ENCODE measurements at regions not wholly inside any gene's neighbourhood (a gene's known extent, or its start where the extent isn't known, plus 50 kb on each side); places are given as distances from the start of the nearest gene placed in this dataset.

DNA sequence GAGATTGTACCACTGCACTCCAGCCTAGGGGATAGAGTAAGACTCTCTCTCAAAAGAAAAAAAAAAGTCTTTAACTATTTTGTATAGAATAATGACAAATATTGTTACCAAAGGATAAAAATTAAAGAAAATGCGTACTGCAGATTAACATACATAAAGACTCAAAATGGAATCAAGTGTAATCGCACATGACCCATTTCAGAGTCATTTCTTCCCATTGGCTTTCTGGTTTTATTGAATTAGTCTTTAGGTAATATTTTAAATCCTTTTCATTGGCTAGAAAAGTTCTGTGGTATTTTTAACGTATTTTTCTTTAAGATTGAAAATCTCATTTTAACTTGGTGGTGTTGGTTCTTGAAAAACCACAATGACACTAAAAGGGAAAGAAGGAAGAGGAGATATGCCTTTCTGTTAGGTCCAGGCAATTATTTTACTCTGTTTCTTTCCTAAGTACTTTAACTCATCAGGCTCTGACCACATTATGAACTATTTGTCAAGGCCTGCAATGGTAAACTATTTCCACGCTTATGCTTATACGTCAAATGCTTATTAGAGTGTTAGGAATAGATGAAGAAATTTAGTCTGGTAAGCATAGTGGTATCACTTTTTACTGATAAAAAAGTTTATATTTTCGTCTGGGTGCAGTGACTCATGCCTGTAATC, 52.3 kb downstream of the PLEKHG1 start:
- DNase-seq (ENCODE audit: low read depth) = no peak

DNA sequence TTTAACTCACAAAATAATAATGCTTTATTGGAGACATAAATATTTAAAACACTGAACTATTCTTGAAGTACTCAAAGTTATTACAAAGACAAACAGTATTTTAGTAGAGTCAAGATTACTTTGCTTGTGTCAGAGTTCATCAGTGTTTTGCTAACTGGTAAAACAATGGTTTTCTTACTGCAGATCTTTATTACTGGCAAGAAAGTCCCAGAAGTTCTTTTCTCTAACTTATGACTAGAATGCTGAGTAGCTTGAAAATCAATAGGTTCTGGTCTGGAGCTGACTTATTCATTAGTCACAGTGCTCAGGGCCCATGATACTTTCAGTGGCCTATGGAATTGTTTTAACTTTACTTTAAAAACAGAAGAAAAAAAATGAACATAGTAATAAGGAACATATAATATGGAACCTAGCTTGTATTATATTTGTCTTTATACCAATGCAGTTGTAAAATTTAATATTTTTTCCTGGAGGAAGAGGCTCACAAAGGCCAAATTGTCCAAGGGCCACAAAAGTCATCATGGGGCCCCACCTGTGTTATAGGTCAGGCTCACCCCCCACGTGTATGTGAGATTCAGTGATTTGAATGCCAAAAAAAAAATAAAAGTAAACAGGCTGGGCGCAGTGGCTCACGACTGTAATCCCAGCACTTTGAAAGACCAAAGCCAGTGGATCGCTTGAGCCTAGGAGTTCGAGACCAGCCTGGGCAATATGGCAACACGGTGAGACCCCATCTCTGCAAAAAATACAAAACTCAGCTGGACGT, 53.3 kb downstream of the PLEKHG1 start:
- no peak for DNase-seq (ENCODE audit: low read depth)

DNA sequence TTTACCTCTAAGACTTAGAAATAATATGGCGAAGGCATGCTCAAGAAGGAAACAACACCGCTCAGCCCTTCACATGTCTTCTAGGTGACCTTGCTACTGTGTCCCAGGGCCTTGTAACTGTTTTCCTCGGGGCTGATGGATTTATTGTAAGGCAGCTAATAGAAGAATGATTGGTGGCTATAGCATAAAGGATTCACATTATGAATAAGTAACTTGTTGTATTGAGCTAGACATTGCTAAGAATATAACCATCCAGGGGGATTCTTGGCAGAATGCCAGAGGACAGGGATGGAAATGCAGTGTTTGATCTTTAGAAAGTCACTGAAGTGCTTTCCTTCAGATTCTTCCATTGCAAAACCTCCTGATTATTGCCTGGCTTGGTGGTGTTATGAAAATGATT, 54.9 kb downstream of the PLEKHG1 start:
- no peak for DNase-seq (ENCODE audit: low read depth)

DNA sequence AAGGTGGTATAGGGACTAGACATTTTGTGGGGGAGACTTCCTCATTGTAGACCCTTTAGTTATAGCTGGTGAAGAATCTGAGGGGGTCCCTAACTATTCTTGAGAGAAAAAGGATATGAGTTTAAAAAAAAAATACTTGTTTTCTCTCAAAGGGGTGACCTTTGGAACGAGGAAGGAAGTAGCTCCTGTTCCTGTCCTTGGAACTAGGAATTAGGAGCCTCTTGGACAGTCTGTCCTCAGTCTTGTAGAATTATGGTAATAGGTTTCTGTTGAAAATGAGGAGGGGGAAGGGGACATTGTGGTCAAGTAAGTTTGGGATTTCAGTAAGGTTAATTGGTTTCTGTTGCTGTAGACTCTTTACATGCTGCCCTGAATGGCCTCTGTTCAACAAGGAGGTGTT, 56.5 kb downstream of the PLEKHG1 start:
- DNase-seq (ENCODE audit: low read depth) = no peak

DNA sequence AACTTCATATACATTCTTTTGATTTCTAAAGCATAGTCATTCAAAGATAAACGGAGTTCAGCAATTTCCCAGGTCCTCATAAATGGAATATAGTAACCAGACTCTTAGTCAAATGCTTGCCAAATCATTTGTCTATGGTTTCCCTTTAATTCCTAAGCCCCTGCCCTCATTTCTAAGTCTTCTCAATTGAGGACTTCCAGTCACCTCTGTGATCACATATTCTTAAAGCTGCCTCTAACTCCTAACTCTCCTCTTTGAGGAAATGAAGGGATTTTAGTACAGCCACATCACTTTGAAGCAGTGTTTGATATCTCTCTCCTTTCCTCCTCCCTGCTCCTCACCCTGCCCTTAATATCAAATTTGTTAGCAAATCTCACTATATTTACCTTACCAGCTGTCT, 58.7 kb downstream of the PLEKHG1 start:
- no peak for DNase-seq (ENCODE audit: low read depth)

DNA sequence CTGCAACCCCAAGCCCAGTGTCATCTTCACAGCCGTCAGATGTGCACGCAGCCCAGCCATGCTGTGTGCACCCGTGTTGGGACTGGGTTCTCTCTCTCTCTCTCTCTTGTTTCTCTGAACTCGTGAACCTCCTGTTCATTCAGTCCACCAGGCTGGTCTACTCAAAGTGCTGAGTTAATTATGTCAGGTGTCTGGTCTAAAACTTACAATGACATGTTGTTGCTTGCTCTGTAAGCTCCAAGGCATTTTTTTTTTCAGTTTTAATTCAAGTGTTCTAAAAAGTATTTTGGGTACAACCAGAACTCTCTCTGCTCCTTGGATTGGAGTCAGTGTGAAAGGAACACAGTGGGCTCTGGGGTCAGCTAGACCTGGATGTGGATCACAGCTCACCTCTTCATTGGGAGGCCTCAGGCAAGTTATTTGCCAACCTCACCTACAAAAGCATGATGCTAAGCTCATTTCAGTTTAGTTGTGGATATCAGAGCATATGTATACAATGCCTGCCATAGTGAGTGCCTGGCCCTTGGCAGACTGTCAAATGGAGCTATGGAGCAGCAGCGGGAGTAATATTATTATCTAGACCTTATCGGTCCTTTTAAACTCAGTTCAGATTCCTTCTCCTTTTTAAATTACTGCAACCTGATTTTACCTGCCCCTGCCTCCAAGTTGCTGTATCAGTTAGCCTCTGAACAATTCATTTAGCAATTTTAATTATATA, 59.5 kb downstream of the PLEKHG1 start:
- no peak for DNase-seq (ENCODE audit: low read depth)

DNA sequence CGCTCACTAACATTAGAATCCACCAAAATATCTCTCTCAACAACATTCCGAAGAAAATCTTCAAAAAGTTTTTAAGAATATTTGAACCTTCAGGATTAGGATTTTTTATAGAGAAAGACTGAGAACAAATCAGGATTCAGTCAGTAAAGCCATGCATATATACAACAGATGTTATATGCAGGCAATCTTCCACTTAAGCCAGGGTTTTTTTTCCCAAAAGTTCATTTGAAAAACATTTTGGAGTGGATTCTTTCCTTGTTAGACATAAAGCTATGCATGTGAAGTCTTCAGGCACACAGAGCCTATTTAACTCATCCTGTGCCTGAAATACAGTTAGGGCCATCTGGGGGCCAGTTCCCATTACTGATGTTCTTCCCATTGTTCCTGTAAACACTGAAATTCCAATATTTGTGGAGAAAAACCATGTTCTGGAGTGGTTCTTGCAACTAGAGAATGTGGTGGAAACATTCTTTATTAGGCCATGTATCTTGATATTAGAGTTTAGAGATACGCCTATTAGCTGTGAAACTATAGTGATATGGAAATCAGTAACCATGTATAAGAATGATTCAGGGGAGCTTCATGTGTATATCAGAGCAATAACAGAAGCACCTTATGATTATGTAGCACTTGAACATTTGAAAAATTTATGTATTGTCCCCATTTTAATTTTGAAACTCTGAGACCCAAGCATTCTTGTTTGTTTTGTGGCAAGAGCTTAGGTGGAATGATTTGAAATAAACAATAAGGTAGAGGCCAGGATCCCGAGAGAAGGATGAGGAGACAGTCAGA, 61.7 kb downstream of the PLEKHG1 start:
- DNase-seq (ENCODE audit: low read depth) = no peak

DNA sequence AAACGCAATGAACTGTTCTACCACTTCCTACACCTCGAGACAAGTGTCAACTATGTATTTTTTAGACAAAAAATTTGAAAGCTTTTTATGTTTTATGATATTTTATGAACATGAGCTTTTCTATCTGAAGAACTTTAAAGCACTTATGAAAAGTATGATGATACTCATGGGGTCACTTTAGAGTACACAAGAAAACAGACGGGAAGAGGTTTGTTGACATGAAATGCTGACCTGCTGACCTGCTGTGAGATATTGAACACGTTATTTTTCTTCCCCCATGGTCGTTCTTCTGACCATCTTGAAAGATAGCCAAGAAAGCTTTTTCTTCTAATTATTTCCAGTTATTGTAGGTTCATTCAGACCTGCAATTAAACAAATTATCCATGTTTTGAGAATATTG, 63.1 kb downstream of the PLEKHG1 start:
- no peak for DNase-seq (ENCODE audit: low read depth)

DNA sequence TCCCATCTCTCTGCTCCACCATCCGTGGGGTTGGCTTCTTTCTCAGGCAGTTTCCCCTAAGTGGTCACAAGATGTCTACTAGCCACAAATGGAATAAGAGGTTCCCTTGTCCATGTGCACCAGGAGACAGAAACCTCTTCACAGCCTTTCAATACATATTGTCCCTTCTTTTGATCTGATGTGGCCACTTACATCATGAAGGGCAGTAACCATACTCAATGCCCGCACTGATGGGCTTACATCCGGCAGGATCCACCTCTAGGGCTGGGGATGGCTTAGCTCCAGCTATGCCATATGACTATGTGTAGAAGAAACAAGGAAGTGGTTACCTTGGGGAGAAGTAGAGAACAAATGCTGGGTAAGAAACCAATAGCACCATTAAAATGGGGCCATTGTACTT, 64.4 kb downstream of the PLEKHG1 start:
- DNase-seq (ENCODE audit: low read depth) = no peak

DNA sequence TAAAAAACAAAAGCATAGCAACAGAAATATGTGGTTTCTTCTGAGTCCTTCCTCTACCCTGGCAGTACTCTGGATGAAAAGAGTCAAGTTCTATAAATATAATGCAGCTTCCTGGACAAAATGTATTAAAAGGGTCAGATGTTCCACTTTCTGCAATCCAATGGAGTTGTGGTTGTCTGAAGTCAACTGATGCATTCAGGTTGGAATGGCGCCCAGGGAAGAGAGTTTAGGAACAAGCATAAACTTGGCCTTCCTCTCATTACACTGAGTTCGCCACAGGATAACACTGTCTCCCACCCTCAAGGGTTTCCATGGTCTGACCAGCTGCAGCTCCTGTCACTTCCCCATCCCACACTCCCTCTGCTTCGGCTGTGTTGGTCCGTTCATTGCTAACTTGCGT, 66.4 kb downstream of the PLEKHG1 start:
- DNase-seq (ENCODE audit: low read depth) = no peak

DNA sequence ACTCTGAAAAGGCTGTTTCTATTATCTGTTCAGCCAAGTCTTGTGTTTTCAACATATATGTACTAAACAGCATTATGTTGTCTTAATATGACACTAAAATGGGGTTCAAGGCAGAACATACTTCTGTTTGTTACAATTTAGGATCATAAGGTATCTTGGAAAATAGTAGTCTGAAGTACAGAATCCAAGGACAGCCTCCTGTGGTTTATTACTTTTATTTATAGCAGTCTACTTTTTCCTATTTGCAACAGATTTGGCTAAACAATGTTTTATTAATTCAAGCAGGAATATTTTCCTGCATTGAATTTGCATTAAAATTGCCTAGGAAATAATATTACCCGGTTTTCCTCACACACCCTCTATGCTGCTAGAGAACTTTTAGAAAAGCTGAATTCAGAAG, 67.7 kb downstream of the PLEKHG1 start:
- DNase-seq (ENCODE audit: low read depth) = no peak

DNA sequence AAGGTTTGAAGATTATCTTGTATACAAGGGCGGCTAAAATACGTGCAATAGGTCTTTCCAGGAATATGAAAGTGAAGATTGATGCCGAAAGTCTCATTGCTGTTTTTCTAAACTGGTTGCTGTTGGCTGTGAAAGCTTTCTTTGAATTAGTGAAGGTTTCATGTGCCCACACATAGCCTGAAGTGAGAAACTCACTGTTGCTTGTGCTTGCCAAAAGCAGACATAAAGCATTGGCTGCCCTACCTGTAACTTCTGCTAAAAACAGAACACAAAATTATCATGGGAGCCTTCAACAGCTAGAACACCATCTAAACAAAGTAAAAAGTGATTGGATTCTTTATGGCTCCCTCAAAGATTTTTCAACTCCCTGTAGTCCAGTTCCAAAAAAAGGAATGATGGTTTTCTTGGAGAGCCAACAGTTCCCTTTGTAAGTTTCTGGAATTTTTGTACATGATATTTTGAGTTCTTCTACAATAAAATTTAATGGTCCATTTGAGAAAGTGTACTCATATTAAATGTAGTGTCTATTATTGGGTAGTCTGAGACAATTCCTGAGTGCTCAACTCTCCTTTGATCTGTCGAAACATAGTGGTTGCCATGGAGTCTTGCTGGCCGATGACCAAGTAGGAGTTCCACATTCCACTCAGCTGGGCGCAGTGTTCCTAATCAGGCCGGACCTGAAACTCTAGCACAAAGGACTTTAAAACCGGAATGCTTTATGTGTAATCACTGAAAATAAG, 68.5 kb downstream of the PLEKHG1 start:
- DNase-seq (ENCODE audit: low read depth) = peak; percentile 30

DNA sequence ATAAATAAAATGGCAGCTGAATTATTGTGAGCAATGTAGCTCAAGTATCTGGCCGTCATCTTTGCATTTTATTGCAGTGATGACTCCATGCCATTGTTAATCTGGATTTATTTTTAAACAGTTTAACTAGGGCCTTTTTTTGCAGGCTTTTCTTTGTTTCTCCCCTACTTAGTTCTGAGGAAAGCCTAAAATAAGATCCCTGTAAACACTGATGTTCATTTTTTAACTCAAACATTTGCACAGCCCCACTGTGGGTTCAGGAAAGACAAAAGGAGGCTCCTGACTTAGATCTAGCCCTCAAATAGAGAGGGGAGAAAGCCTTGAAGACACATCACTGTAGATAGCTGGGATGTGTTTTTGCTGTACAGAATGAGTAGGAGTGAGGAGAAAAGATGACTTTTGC, 69.2 kb downstream of the PLEKHG1 start:
- DNase-seq (ENCODE audit: low read depth) = no peak

DNA sequence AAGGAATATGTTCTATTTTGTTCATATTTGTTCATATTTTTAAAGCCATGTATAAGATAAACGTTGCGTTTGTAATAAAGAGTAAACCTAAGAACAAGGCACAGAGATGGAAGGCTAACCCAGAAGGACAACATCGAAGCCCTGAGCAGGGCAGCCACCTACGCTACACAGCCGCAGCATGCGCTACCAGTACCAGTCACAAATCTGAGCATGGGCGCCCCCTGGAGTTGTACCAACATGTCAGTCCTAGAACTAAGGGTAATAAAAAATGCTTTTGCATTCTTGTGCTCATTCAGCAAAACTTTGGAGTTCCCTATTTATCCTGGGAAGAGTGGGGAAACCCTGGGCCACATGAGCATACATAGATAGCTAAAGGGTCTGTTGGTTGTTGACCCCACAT, 70.6 kb downstream of the PLEKHG1 start:
- DNase-seq (ENCODE audit: low read depth) = no peak

DNA sequence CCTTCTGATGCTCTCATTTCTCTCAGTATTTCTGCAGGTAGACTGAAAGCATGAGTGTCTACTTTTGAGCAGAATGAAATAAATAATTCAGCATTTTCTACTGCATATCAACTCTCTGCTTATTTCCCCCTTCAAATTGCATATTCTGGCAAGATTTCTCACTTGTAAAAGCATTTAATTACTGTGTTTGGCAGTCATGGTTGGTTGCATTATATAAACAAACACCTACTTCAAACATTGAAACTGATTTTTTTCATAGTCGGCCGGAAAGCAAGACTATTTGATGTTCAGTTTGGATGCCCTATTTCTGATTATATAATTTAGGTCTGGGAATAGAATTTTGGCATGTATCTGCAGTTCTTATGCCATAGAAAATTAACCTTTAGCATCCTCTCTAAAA, 73.1 kb downstream of the PLEKHG1 start:
- DNase-seq (ENCODE audit: low read depth) = no peak

DNA sequence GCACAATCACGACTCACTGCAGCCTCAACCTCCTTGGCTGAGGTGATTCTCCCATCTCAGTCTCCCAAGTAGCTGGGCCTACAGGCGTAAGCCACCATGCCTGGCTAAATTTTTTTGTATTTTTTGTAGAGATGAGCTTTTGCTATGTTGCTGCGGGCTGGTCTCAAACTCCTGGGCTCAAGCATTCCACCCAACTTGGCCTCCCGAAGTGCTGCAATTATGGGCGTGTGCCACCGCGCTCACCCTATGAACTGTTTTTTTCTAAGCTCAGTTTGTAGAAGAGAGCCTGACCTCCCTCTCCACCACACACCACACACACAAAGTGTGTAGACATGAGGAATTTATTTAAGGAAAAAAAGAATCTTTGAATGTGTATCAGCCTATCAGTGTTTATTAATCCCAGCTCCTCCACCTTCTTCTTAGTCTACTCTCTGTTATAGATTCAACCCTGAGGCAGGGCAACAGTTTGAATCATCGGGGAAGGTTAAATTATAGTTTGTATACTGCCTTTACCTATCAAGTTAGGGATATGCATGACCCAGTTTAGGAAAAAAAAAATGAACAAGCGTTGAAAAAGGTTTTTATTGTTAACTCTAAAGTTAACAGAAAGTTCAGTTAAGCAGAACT, 74.1 kb downstream of the PLEKHG1 start:
- no peak for DNase-seq (ENCODE audit: low read depth)

DNA sequence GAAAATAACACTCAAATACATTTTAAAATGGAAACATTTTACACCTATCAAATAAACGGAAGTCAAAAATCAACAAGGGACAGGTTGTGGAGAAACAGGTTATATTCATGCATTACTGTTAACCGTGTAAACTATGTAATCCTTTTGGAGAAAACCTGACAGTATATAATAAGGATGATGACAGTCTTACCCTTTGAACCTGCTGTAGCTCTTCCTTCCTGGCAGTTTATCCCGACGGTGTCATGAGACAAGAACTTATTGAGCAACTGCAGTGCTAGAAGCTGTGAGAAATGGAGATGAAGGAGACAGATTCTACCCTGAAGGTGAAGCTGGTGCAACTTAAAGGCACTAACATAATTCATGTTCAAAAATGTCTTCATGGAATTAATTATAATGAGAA, 76.7 kb downstream of the PLEKHG1 start:
- no peak for DNase-seq (ENCODE audit: low read depth)

DNA sequence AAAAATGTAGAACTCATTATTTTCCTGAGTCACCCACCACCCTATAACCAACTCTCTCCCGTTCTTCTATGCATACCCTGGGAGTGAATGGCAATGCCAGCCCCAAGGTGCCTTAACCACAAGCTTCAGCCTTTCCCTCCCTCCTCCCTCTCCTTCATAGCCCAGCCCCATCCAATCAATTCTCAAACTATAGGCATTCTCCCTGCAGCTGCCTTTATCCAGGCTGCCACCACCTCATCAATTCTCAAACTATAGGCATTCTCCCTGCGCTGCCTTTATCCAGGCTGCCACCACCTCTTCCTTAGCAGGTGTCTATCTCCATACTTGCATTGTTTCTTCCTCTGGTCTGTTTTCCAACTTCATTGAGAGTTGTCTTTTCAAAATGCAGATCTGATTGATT, 77.1 kb downstream of the PLEKHG1 start:
- DNase-seq (ENCODE audit: low read depth) = no peak

DNA sequence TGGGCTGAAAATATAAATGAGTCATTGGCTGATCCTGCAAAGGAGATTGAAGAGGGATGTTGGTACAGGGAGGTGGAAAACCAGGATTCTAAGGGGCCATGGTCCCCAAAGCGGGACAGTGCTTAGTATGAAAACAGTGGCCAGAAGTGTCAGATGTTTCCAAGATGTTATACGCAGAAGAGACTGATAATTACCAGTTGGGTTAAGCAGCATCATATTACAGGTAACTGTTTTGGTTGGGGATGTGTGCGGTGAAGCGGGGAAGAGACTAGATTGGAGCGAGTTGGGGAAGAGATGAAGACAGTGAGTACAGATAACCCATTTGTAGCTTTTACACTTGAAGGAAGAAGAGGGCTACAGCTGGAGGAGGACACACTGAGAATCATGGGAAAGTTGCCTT, 80.8 kb downstream of the PLEKHG1 start:
- DNase-seq (ENCODE audit: low read depth) = no peak

DNA sequence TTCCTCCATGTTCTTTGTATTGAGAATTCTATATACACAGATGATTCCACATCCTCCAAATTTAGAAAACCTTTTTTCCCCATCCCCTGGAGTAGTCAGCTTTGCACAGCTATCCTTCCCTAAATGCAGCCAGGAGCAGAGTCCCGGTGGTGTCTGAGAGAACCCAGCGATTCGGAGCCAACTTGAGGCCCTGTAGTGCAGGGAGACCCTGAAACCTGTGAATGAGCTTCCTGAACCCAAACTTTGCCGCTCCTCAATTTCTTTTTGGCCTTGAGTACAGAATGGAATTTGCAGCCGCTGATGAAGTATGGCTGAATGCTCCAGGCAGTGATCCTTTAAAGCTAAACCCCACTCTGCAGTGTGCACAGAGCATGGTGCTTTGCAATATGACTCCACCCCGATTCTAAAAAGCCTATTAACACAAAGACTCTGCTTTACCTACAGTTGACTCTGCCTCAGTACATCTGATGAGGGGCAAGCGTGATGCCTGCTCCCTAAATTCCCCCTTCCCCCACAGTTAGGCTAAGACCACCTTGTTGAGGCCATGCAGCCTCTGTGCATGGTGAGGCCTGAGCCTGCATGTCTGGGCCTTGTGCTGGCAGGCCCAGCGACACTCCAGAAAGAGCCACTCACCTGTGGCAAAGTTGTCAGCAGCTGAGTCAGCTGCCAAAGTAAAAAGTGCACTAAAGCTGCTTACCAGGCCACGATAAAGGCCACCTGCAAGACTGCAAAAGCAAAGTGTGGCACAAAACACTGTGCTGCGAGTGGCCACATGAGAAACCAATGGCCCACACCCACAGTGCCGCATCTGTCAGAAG, 82.1 kb downstream of the PLEKHG1 start:
- DNase-seq (ENCODE audit: low read depth) = no peak
